Fibroblast of lung (primary cell): ENCODE measurements at regions not wholly inside any gene's neighbourhood (a gene's known extent, or its start where the extent isn't known, plus 50 kb on each side); places are given as distances from the start of the nearest gene placed in this dataset.

Experiments
- DNase-seq, 2 donors: peaks; one replicate each; pipeline versions ENCODE4 v3.0.0 to v3.0.0-alpha.2; 2010; ENCODE audit warnings: low read depth in 2 of 2
- H2AFZ ChIP-seq: 2 replicates; pipeline ENCODE4 v1.5.1; 2012; ENCODE audit warnings: low read length, control low read depth, inconsistent platforms
- H3K27ac ChIP-seq: 2 replicates; pipeline ENCODE4 v1.5.1; 2011; ENCODE audit warnings: low read length, control low read depth; ENCODE audit not compliant: insufficient read depth
- H3K27me3 ChIP-seq: 2 replicates; pipeline ENCODE4 v1.5.1; 2011; ENCODE audit warnings: mild to moderate bottlenecking, low read length; ENCODE audit not compliant: control insufficient read depth, insufficient read depth
- H3K36me3 ChIP-seq: 2 replicates; pipeline ENCODE4 v1.5.1; 2011; ENCODE audit warnings: low read length; ENCODE audit not compliant: control insufficient read depth, insufficient read depth
- H3K4me1 ChIP-seq: 2 replicates; pipeline ENCODE4 v1.5.1; 2011; ENCODE audit warnings: low read length; ENCODE audit not compliant: control insufficient read depth, insufficient read depth; ENCODE audit errors: extremely low read depth
- H3K4me2 ChIP-seq: 2 replicates; pipeline ENCODE4 v1.5.1; 2011; ENCODE audit warnings: low read length, control low read depth; ENCODE audit not compliant: insufficient read depth; ENCODE audit errors: extremely low read depth
- H3K4me3 ChIP-seq, 4 experiments: fragments of 200-600 bp in 1 of 4; sonication (generic) in 1 of 4; replicated peaks in 1 of 4; 2 replicates each; pipeline ENCODE4 v1.5.1; 2011 to 2016; ENCODE audit warnings: low read length in 4 of 4, low read depth in 3 of 4, mild to moderate bottlenecking in 3 of 4, control low read depth in 2 of 4, inconsistent platforms in 1 of 4, mixed read lengths in 1 of 4; ENCODE audit not compliant: insufficient read depth in 1 of 4; ENCODE audit errors: control extremely low read depth in 1 of 4
- H3K79me2 ChIP-seq: 2 replicates; pipeline ENCODE4 v1.5.1; 2012; ENCODE audit warnings: mild to moderate bottlenecking, low read length, inconsistent platforms; ENCODE audit not compliant: control insufficient read depth, insufficient read depth
- H3K9ac ChIP-seq: 2 replicates; pipeline ENCODE4 v1.5.1; 2011; ENCODE audit warnings: mild to moderate bottlenecking, low read length, control low read depth; ENCODE audit not compliant: insufficient read depth
- H3K9me3 ChIP-seq: 2 replicates; pipeline ENCODE4 v1.5.1; 2012; ENCODE audit warnings: low read depth, low read length; ENCODE audit not compliant: control insufficient read depth, insufficient read depth
- H4K20me1 ChIP-seq: 2 replicates; pipeline ENCODE4 v1.5.1; 2011; ENCODE audit warnings: low read length; ENCODE audit not compliant: control insufficient read depth, insufficient read depth; ENCODE audit errors: extremely low read depth
- CTCF ChIP-seq, 2 donors: IDR thresholded peaks in 1 of 2; conservative IDR thresholded peaks in 1 of 2; 1 replicate in 1 of 2; 2 replicates in 1 of 2; pipeline ENCODE4 v1.5.1; 2011 to 2012; ENCODE audit warnings: low read length in 2 of 2, control low read depth in 1 of 2, inconsistent platforms in 1 of 2, low read depth in 1 of 2, mild to moderate bottlenecking in 1 of 2
- EZH2 ChIP-seq: IDR thresholded peaks from 2 replicates; pipeline ENCODE4 v1.5.1; 2012; ENCODE audit warnings: low read length, control low read depth, mild to moderate bottlenecking; ENCODE audit errors: missing control alignments

DNA sequence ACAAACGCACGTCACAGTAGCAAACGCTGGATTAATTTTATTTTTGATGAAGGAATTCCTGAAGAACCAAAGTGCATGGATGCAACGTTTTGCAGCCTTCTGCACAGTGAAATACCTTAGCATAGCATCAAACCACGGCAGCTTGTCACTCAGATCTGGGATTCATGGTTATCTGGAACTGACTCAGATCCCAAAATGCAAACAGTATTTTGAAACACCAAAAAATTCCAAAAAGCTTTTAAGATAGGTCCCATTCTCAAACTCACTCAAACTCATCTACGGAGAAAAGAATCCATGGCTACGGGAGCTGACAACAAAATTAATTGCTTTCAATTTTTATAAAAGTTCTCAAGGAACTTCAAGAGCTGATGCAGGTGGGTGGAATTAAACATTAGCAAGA, 116.2 kb upstream of the SALL4 start:
- no peak overlapping the region for H3K4me2 ChIP-seq
- DNase-seq = no peak
- TF ChIP-seq CTCF (conservative IDR thresholded peaks at IDR 0.05 in 1 of 2, IDR thresholded peaks at IDR 0.05 in 1 of 2; ENCODE audit: low read depth in 1 of 2, low read length in 2 of 2) (no peak), EZH2 (no peak)
- H4K20me1 ChIP-seq = no peaks in the 10 kb centered on the region
- no peaks in the 10 kb centered on the region for H3K27me3 ChIP-seq
- no peaks in the 10 kb centered on the region for H3K36me3 ChIP-seq
- no peak overlapping the region for H3K9ac ChIP-seq
- no peak overlapping the region for H2AFZ ChIP-seq
- no peaks in the 10 kb centered on the region for H3K9me3 ChIP-seq
- H3K27ac ChIP-seq = no peak overlapping the region
- no peak overlapping the region for H3K4me3 ChIP-seq
- H3K4me1 ChIP-seq = no peaks in the 10 kb centered on the region
- H3K79me2 ChIP-seq = no peaks in the 10 kb centered on the region

DNA sequence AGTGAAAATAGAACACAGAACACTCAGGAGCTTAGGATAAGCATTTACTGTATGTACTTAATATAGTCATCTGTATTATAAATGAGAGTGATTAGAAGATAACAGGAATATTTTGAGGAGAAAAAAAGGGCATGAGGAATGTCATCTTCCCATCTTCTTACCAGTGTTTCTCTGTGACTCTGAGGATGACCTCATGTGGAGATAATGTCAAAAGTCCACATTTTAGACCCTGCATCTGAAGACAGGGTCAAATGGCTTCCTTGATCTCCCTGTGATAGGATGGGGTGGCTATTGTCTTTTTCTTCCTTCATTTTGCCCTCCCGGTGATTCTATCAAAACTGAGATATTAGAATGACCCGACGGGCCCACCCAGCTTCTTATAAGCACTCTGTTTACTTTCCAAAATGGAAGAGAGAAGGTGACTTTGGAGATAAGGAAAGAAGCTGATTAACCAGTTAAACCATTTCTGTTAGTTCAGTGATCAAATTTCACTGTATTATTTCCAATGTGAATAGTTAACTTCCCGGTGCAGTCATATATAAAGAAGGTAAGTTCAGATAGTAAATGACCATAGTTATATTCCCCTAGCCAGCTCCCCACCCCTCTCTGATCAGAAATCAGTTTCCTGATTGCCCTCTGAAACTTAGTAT, 115.7 kb upstream of the SALL4 start:
- Histone ChIP-seq H3K79me2 (no peaks in the 10 kb centered on the region), H4K20me1 (no peaks in the 10 kb centered on the region), H3K9ac (no peak overlapping the region), H3K27ac (no peak overlapping the region), H2AFZ (no peak overlapping the region), H3K4me1 (no peaks in the 10 kb centered on the region), H3K4me2 (no peak overlapping the region), H3K36me3 (no peaks in the 10 kb centered on the region), H3K27me3 (no peaks in the 10 kb centered on the region), H3K4me3 (no peak overlapping the region), H3K9me3 (no peaks in the 10 kb centered on the region)
- no peak for DNase-seq
- TF ChIP-seq CTCF (conservative IDR thresholded peaks at IDR 0.05 in 1 of 2, IDR thresholded peaks at IDR 0.05 in 1 of 2; ENCODE audit: low read depth in 1 of 2, low read length in 2 of 2) (no peak), EZH2 (no peak)

DNA sequence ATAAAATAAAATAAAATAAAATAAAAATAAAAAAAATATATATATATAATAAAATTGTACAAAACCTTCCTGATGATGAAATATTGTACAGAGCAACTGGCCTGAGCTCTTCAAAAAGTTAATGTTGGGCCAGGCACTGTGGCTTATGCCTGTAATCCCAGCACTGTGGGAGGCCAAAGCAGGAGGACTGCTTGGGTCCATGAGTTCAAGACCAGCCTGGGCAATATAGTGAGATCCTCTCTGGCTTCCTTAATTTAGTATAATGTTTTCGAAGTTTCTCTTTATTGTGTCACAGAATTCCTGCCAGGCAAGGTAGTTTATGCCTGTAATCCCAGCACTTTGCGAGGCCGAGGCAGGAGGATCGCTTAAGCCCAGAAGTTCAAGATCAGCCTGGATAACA, 113.9 kb upstream of the SALL4 start:
- no peaks in the 10 kb centered on the region for H3K4me1 ChIP-seq

More for the DNA sequence above, 113.9 kb upstream of the SALL4 start:
- H3K9me3 ChIP-seq = no peaks in the 10 kb centered on the region
- no peak overlapping the region for H3K4me3 ChIP-seq
- H4K20me1 ChIP-seq = no peaks in the 10 kb centered on the region
- no peak for TF ChIP-seq EZH2
- TF ChIP-seq CTCF (conservative IDR thresholded peaks at IDR 0.05 in 1 of 2, IDR thresholded peaks at IDR 0.05 in 1 of 2; ENCODE audit: low read depth in 1 of 2, low read length in 2 of 2) = no peak
- H3K9ac ChIP-seq = no peak overlapping the region
- H3K27me3 ChIP-seq = no peaks in the 10 kb centered on the region
- H3K27ac ChIP-seq = no peak overlapping the region
- H2AFZ ChIP-seq = no peak overlapping the region
- H3K79me2 ChIP-seq = no peaks in the 10 kb centered on the region
- no peak for DNase-seq
- H3K36me3 ChIP-seq = no peaks in the 10 kb centered on the region
- no peak overlapping the region for H3K4me2 ChIP-seq
